ENCODE measurements at regions not wholly inside any gene's neighbourhood (a gene's known extent, or its start where the extent isn't known, plus 50 kb on each side); places are given as distances from the start of the nearest gene placed in this dataset.

DNA sequence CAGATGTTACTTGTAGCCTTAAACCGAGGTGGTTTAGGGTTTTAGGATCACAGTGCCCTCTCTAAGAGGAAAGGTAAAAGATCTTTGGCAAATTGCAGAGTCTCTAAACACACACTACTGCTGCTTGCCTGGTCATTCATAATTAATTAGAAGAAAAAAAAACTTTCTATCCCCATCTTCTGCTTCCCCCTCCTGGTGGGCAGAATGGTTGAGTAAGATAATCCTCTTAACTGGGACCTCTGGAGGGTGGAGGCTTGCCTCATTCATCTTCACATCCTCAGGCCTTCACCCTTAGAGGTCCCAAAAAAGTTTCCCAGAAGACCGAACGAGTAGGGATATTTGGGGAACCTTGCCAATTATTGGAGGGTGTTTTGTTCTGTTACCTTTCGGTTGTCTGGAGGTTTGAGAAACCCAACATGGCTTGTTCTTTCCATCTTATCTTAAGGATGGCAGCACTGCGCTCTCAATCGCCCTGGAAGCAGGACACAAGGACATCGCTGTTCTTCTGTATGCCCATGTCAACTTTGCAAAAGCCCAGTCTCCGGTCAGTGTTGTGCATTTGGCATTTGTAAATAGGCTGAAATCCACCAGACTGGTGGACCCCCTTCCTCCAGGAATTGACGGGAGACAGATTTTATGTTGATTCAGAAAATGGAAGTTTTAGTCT lies 97.3 kb upstream of the DMRT1 start:
- TF ChIP-seq EZH2 (IDR thresholded peaks at IDR 0.05; ENCODE audit: low read depth, unreplicated experiment) (no peak), ZNF331 (CRISPR knock-in tag; IDR thresholded peaks at IDR 0.05; ENCODE audit: low read depth) (no peak)
- TF ChIP-seq, protein P1, sequence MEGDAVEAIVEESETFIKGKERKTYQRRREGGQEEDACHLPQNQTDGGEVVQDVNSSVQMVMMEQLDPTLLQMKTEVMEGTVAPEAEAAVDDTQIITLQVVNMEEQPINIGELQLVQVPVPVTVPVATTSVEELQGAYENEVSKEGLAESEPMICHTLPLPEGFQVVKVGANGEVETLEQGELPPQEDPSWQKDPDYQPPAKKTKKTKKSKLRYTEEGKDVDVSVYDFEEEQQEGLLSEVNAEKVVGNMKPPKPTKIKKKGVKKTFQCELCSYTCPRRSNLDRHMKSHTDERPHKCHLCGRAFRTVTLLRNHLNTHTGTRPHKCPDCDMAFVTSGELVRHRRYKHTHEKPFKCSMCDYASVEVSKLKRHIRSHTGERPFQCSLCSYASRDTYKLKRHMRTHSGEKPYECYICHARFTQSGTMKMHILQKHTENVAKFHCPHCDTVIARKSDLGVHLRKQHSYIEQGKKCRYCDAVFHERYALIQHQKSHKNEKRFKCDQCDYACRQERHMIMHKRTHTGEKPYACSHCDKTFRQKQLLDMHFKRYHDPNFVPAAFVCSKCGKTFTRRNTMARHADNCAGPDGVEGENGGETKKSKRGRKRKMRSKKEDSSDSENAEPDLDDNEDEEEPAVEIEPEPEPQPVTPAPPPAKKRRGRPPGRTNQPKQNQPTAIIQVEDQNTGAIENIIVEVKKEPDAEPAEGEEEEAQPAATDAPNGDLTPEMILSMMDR (conservative IDR thresholded peaks at IDR 0.05; ENCODE audit: low read depth in 2 of 2): no peak; a peak in 1 of 4 replicates

All from GM23338 (cell line).